GM23338 (cell line): ENCODE measurements at regions not wholly inside any gene's neighbourhood (a gene's known extent, or its start where the extent isn't known, plus 50 kb on each side); places are given as distances from the start of the nearest gene placed in this dataset.

Source experiments
- CREB1 ChIP-seq: fragments of 250-450 bp; sonication (Bioruptor Pico); IDR thresholded peaks from 2 replicates; pipeline ENCODE4 v1.5.0; 2020; ENCODE audit warnings: low read depth, mild to moderate bottlenecking, moderate library complexity
- EZH2 ChIP-seq: fragments of 200-600 bp; sonication (generic); IDR thresholded peaks from one replicate; pipeline ENCODE4 v1.8.0; 2017; ENCODE audit warnings: antibody characterized with exemption, mild to moderate bottlenecking, low read depth; ENCODE audit not compliant: unreplicated experiment
- EZH2phosphoT487 ChIP-seq: fragments of 200-600 bp; sonication (generic); IDR thresholded peaks from one replicate; pipeline ENCODE4 v1.8.1; 2018; ENCODE audit warnings: antibody characterized with exemption; ENCODE audit not compliant: unreplicated experiment
- JUNB ChIP-seq: IDR thresholded peaks from one replicate; pipeline ENCODE4 v1.6.1; 2016; ENCODE audit warnings: antibody characterized with exemption; ENCODE audit not compliant: unreplicated experiment
- NANOG ChIP-seq: IDR thresholded peaks from 2 replicates; pipeline ENCODE4 v1.6.1; 2016; ENCODE audit warnings: antibody characterized with exemption, borderline replicate concordance
- POLR2AphosphoS5 ChIP-seq: IDR thresholded peaks from 2 replicates; pipeline ENCODE4 v1.6.1; 2016; ENCODE audit warnings: antibody characterized with exemption, low read depth
- STAT1 ChIP-seq: IDR thresholded peaks from one replicate; pipeline ENCODE4 v1.6.1; 2016; ENCODE audit warnings: antibody characterized with exemption; ENCODE audit not compliant: unreplicated experiment
- ZNF114 ChIP-seq: fragments of 250-450 bp; sonication (Bioruptor Pico); IDR thresholded peaks from 2 replicates; pipeline ENCODE4 v1.5.0; 2020; ENCODE audit warnings: mild to moderate bottlenecking, moderate library complexity
- TF ChIP-seq, protein P1 (sequence below), 2 experiments: fragments of 200-600 bp in 1 of 2; sonication (generic) in 1 of 2; conservative IDR thresholded peaks; 2 replicates each; pipeline versions ENCODE4 v1.5.1 to v1.6.1; 2016 to 2017; ENCODE audit warnings: antibody characterized with exemption in 2 of 2, low read depth in 2 of 2, mild to moderate bottlenecking in 2 of 2, moderate library complexity in 1 of 2
- TF ChIP-seq, protein P2 (sequence below): IDR thresholded peaks from one replicate; pipeline ENCODE4 v1.6.1; 2018; ENCODE audit warnings: antibody characterized with exemption; ENCODE audit not compliant: unreplicated experiment
- TF ChIP-seq, protein P3 (sequence below): fragments of 250-450 bp; sonication (Bioruptor Pico); IDR thresholded peaks from 2 replicates; pipeline ENCODE4 v1.5.0; 2020; ENCODE audit warnings: mild to moderate bottlenecking, moderate library complexity

DNA sequence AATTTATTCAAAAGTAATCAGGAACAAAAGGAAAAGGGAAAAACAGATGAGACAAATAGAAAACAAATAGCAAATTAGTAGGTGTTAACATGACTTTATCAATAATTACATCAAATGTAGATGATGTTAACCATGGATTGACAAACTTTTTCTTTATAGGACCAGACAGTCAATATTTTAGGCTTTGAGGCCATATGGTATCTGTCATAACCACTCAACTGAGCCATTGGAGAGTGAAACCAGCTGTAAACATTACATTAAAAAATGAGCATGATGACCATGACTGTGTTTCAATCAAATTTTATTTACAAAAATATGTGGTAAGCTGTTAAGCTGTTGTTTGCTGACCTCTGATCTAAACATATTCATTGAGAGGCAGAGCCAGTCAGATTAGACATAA lies 118.5 kb upstream of the NWD2 start:
- TF ChIP-seq, protein P1, sequence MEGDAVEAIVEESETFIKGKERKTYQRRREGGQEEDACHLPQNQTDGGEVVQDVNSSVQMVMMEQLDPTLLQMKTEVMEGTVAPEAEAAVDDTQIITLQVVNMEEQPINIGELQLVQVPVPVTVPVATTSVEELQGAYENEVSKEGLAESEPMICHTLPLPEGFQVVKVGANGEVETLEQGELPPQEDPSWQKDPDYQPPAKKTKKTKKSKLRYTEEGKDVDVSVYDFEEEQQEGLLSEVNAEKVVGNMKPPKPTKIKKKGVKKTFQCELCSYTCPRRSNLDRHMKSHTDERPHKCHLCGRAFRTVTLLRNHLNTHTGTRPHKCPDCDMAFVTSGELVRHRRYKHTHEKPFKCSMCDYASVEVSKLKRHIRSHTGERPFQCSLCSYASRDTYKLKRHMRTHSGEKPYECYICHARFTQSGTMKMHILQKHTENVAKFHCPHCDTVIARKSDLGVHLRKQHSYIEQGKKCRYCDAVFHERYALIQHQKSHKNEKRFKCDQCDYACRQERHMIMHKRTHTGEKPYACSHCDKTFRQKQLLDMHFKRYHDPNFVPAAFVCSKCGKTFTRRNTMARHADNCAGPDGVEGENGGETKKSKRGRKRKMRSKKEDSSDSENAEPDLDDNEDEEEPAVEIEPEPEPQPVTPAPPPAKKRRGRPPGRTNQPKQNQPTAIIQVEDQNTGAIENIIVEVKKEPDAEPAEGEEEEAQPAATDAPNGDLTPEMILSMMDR (conservative IDR thresholded peaks at IDR 0.05; ENCODE audit: low read depth in 2 of 2): no peak
- TF ChIP-seq EZH2phosphoT487 (no peak), EZH2 (no peak), POLR2AphosphoS5 (no peak), NANOG (no peak), ZNF114 (CRISPR knock-in tag) (no peak), CREB1 (CRISPR knock-in tag) (no peak), STAT1 (no peak), JUNB (no peak)
- TF ChIP-seq, protein P2, sequence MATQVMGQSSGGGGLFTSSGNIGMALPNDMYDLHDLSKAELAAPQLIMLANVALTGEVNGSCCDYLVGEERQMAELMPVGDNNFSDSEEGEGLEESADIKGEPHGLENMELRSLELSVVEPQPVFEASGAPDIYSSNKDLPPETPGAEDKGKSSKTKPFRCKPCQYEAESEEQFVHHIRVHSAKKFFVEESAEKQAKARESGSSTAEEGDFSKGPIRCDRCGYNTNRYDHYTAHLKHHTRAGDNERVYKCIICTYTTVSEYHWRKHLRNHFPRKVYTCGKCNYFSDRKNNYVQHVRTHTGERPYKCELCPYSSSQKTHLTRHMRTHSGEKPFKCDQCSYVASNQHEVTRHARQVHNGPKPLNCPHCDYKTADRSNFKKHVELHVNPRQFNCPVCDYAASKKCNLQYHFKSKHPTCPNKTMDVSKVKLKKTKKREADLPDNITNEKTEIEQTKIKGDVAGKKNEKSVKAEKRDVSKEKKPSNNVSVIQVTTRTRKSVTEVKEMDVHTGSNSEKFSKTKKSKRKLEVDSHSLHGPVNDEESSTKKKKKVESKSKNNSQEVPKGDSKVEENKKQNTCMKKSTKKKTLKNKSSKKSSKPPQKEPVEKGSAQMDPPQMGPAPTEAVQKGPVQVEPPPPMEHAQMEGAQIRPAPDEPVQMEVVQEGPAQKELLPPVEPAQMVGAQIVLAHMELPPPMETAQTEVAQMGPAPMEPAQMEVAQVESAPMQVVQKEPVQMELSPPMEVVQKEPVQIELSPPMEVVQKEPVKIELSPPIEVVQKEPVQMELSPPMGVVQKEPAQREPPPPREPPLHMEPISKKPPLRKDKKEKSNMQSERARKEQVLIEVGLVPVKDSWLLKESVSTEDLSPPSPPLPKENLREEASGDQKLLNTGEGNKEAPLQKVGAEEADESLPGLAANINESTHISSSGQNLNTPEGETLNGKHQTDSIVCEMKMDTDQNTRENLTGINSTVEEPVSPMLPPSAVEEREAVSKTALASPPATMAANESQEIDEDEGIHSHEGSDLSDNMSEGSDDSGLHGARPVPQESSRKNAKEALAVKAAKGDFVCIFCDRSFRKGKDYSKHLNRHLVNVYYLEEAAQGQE: no peak
- TF ChIP-seq, protein P3, sequence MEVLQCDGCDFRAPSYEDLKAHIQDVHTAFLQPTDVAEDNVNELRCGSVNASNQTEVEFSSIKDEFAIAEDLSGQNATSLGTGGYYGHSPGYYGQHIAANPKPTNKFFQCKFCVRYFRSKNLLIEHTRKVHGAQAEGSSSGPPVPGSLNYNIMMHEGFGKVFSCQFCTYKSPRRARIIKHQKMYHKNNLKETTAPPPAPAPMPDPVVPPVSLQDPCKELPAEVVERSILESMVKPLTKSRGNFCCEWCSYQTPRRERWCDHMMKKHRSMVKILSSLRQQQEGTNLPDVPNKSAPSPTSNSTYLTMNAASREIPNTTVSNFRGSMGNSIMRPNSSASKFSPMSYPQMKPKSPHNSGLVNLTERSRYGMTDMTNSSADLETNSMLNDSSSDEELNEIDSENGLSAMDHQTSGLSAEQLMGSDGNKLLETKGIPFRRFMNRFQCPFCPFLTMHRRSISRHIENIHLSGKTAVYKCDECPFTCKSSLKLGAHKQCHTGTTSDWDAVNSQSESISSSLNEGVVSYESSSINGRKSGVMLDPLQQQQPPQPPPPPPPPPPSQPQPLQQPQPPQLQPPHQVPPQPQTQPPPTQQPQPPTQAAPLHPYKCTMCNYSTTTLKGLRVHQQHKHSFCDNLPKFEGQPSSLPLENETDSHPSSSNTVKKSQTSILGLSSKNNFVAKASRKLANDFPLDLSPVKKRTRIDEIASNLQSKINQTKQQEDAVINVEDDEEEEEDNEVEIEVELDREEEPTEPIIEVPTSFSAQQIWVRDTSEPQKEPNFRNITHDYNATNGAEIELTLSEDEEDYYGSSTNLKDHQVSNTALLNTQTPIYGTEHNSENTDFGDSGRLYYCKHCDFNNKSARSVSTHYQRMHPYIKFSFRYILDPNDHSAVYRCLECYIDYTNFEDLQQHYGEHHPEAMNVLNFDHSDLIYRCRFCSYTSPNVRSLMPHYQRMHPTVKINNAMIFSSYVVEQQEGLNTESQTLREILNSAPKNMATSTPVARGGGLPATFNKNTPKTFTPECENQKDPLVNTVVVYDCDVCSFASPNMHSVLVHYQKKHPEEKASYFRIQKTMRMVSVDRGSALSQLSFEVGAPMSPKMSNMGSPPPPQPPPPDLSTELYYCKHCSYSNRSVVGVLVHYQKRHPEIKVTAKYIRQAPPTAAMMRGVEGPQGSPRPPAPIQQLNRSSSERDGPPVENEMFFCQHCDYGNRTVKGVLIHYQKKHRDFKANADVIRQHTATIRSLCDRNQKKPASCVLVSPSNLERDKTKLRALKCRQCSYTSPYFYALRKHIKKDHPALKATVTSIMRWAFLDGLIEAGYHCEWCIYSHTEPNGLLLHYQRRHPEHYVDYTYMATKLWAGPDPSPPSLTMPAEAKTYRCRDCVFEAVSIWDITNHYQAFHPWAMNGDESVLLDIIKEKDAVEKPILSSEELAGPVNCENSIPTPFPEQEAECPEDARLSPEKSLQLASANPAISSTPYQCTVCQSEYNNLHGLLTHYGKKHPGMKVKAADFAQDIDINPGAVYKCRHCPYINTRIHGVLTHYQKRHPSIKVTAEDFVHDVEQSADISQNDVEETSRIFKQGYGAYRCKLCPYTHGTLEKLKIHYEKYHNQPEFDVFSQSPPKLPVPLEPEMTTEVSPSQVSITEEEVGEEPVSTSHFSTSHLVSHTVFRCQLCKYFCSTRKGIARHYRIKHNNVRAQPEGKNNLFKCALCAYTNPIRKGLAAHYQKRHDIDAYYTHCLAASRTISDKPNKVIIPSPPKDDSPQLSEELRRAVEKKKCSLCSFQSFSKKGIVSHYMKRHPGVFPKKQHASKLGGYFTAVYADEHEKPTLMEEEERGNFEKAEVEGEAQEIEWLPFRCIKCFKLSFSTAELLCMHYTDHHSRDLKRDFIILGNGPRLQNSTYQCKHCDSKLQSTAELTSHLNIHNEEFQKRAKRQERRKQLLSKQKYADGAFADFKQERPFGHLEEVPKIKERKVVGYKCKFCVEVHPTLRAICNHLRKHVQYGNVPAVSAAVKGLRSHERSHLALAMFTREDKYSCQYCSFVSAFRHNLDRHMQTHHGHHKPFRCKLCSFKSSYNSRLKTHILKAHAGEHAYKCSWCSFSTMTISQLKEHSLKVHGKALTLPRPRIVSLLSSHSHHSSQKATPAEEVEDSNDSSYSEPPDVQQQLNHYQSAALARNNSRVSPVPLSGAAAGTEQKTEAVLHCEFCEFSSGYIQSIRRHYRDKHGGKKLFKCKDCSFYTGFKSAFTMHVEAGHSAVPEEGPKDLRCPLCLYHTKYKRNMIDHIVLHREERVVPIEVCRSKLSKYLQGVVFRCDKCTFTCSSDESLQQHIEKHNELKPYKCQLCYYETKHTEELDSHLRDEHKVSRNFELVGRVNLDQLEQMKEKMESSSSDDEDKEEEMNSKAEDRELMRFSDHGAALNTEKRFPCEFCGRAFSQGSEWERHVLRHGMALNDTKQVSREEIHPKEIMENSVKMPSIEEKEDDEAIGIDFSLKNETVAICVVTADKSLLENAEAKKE: no peak
